ENCODE measurements at regions not wholly inside any gene's neighbourhood (a gene's known extent, or its start where the extent isn't known, plus 50 kb on each side); places are given as distances from the start of the nearest gene placed in this dataset.

GRCh38 chr5:118681655-118682054, 306.7 kb downstream of the DTWD2 start:
- Histone ChIP-seq H3K4me1 (replicated peaks) (no peaks in the 10 kb centered on the region), H3K9me3 (no peaks in the 10 kb centered on the region), H3K36me3 (no peaks in the 10 kb centered on the region), H3K27ac (no peak overlapping the region), H3K4me3 (no peak overlapping the region), H3K27me3 (replicated peaks; ENCODE audit: insufficient read depth) (no peaks in the 10 kb centered on the region)
- intact Hi-C loops (cut with DNase I) = no loop called here
- TF ChIP-seq CTCF (IDR thresholded peaks at IDR 0.05) (no peak), POLR2AphosphoS5 (IDR thresholded peaks at IDR 0.05) (no peak)
- DNase-seq (ENCODE audit: low spot score) = no peak
- 93% methylated on average over 2 of the region's 2 CpGs for WGBS

GRCh38 chr5:118679264-118679940, 308.9 kb downstream of the DTWD2 start:
- Histone ChIP-seq H3K36me3 (no peaks in the 10 kb centered on the region), H3K27ac (no peak overlapping the region), H3K4me1 (replicated peaks) (no peaks in the 10 kb centered on the region), H3K9me3 (no peaks in the 10 kb centered on the region), H3K27me3 (replicated peaks; ENCODE audit: insufficient read depth) (no peaks in the 10 kb centered on the region), H3K4me3 (no peak overlapping the region)
- 20% methylated on average over 6 of the region's 6 CpGs for WGBS
- TF ChIP-seq POLR2A (IDR thresholded peaks at IDR 0.05) (no peak), POLR2AphosphoS5 (IDR thresholded peaks at IDR 0.05) (no peak), CTCF (IDR thresholded peaks at IDR 0.05) (no peak)
- DNase-seq (ENCODE audit: low spot score) = no peak
- intact Hi-C loops (cut with DNase I) = no loop called here

GRCh38 chr5:118678746-118679145, 309.6 kb downstream of the DTWD2 start:
- Histone ChIP-seq H3K4me3 (no peak overlapping the region), H3K27me3 (replicated peaks; ENCODE audit: insufficient read depth) (no peaks in the 10 kb centered on the region), H3K4me1 (replicated peaks) (no peaks in the 10 kb centered on the region), H3K9me3 (no peaks in the 10 kb centered on the region), H3K36me3 (no peaks in the 10 kb centered on the region), H3K27ac (no peak overlapping the region)
- intact Hi-C loops (cut with DNase I) = no loop called here
- TF ChIP-seq CTCF (IDR thresholded peaks at IDR 0.05) (no peak), POLR2AphosphoS5 (IDR thresholded peaks at IDR 0.05) (no peak), POLR2A (IDR thresholded peaks at IDR 0.05) (no peak)
- WGBS = 37% methylated on average over 3 of the region's 3 CpGs
- no peak for DNase-seq (ENCODE audit: low spot score)

GRCh38 chr5:118675247-118675646, 313.1 kb downstream of the DTWD2 start:
- 38% methylated on average over 1 of the region's 1 CpG for WGBS
- no peaks in the 10 kb centered on the region for H3K36me3 ChIP-seq
- DNase-seq (ENCODE audit: low spot score) = no peak
- H3K27me3 ChIP-seq (replicated peaks; ENCODE audit: insufficient read depth) = no peaks in the 10 kb centered on the region
- TF ChIP-seq CTCF (IDR thresholded peaks at IDR 0.05) = no peak
- no peak for TF ChIP-seq POLR2AphosphoS5 (IDR thresholded peaks at IDR 0.05)
- TF ChIP-seq POLR2A (IDR thresholded peaks at IDR 0.05) = no peak
- H3K4me1 ChIP-seq (replicated peaks) = no peaks in the 10 kb centered on the region
- no peak overlapping the region for H3K4me3 ChIP-seq
- intact Hi-C loops (cut with DNase I) = no loop called here
- no peaks in the 10 kb centered on the region for H3K9me3 ChIP-seq
- no peak overlapping the region for H3K27ac ChIP-seq

- Histone ChIP-seq H3K36me3 (no peaks in the 10 kb centered on the region), H3K27me3 (replicated peaks; ENCODE audit: insufficient read depth) (no peaks in the 10 kb centered on the region), H3K4me1 (replicated peaks) (no peaks in the 10 kb centered on the region), H3K9me3 (no peaks in the 10 kb centered on the region), H3K27ac (no peak overlapping the region), H3K4me3 (no peak overlapping the region)
- 88% methylated on average over 1 of the region's 1 CpG for WGBS
- TF ChIP-seq CTCF (IDR thresholded peaks at IDR 0.05) (no peak), POLR2AphosphoS5 (IDR thresholded peaks at IDR 0.05) (no peak), POLR2A (IDR thresholded peaks at IDR 0.05) (no peak)
- intact Hi-C loops (cut with DNase I) = no loop called here
- DNase-seq (ENCODE audit: low spot score) = no peak
Measured at GRCh38 chr5:118657576-118657975, 330.8 kb downstream of the DTWD2 start.
